HG03095 (cell line): ENCODE measurements at regions not wholly inside any gene's neighbourhood (a gene's known extent, or its start where the extent isn't known, plus 50 kb on each side); places are given as distances from the start of the nearest gene placed in this dataset.

Source experiments
- ATAC-seq: cut with Tn5 transposase; IDR thresholded peaks from one replicate; pipeline ENCODE4 v1.9.1; 2021; ENCODE audit warnings: moderate library complexity; ENCODE audit not compliant: unreplicated experiment

DNA sequence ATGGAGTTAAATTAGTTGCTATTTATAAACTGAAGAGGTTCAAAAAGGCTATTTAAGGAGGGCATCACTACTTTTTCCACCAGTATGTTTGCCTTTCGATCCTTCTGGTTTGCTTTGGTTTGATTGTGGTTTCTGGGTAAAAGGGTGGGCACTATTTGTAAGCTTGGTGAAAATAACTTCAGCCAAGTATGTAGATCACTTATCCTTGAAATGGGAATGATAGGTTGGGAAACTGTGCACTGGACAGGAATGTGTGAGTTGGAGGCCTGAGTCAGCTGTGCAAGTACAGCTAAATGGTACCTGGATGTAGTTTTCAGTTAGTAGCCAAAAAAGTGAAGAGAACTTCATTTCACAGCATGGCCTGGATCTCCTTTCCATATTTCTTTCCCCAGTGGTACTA, 466.2 kb downstream of the ENC1 start:
- no peak for ATAC-seq

GRCh38 chr5:74173665-74174064, 466.9 kb downstream of the ENC1 start:
- no peak for ATAC-seq

GRCh38 chr5:74173241-74173640, 467.3 kb downstream of the ENC1 start:
- ATAC-seq, result no peak

DNA sequence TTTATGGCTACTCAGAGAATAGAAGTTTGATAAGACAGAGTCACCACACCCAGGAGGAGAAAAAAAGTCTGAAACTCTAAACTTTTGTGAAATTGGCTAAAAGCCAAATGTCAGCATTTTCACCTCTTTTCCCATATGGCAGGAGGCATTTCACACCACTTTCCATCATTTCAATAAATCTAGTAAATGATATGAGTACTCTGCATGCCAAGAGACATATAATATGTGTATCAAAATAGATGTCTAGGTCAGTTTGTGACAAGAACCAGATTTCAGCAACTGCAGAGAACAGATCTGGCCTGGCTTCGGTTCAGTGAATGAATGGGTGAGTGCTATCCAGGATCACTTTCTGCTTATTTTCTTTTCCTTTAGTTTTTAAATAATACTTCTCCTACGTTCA, 470.8 kb downstream of the ENC1 start:
- no peak for ATAC-seq

GRCh38 chr5:74167930-74168315, 472.6 kb downstream of the ENC1 start:
- ATAC-seq, result no peak

GRCh38 chr5:74167206-74167929, 473.2 kb downstream of the ENC1 start:
- ATAC-seq, result no peak

- no peak for ATAC-seq
These were observed 474.5 kb downstream of the ENC1 start for GRCh38 chr5:74166064-74166463.

- ATAC-seq, result no peak
These were observed 475.7 kb downstream of the ENC1 start for GRCh38 chr5:74164725-74165235.

GRCh38 chr5:74162524-74162923, 478.0 kb downstream of the ENC1 start:
- ATAC-seq, result no peak

GRCh38 chr5:74161170-74161569, 479.4 kb downstream of the ENC1 start:
- no peak for ATAC-seq

GRCh38 chr5:74156728-74157383, 483.7 kb downstream of the ENC1 start:
- ATAC-seq, result no peak

GRCh38 chr5:74155501-74155900, 485.0 kb downstream of the ENC1 start:
- ATAC-seq, result no peak

GRCh38 chr5:74154526-74154925, 486.0 kb downstream of the ENC1 start:
- ATAC-seq, result no peak

- no peak for ATAC-seq
These were observed 487.2 kb downstream of the ENC1 start for GRCh38 chr5:74153255-74153790.

DNA sequence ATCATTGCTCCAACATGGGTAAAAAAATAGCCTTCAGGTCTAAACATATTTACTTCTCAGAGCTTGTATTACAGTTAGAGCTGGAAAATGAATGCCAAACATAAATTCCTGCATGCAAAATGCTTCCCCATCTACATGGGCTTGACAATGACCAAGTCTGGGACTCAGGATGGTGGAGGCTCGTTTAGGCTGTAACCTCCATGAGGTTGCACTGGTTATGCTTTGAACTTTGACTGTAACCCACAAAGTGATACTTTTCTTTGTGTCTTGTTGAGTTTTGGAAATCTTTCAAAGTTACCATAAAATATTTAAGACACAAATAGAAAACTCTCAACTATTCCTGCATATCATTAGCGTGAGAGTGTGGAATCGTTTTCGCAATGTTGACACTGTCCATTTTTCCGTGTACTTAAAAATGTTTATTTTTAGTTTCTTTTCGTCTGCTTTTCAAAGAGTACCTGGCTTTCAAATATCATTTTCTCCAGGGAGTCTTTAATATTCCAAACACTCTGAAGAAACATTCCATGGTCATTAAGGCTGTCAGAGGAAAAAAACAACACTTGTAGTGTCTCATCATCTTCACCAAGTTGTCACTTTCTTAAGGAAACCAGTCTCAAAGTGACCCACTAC, 487.8 kb downstream of the ENC1 start:
- ATAC-seq, result no peak

GRCh38 chr5:74152136-74152535, 488.4 kb downstream of the ENC1 start:
- no peak for ATAC-seq

- no peak for ATAC-seq
These were observed 491.1 kb downstream of the ENC1 start for GRCh38 chr5:74149395-74149794.

DNA sequence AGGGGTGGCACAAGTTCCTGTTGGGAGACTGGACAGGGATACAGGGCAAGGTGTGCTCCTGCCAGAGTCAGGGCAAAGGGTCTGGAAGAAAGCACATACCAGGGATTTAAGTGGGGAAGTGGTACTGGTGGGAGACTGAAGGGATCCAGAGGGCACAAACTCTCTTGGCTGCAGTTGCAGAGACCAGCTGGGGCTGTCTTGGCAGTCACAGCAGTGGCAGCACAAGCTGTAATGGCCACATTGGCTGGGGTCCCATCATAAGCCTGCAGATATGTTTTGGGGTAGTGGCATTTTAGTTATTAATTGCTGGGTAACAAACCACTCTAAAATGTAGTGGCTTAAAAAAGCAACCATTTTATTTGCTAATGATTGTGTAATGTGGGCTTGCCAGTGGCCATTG, 492.2 kb downstream of the ENC1 start:
- no peak for ATAC-seq

GRCh38 chr5:74146796-74147195, 493.7 kb downstream of the ENC1 start:
- ATAC-seq, result no peak

- no peak for ATAC-seq
These were observed 494.6 kb downstream of the ENC1 start for GRCh38 chr5:74145951-74146350.

GRCh38 chr5:74143721-74144330, 496.7 kb downstream of the ENC1 start:
- no peak for ATAC-seq
